ENCODE measurements at regions not wholly inside any gene's neighbourhood (a gene's known extent, or its start where the extent isn't known, plus 50 kb on each side); places are given as distances from the start of the nearest gene placed in this dataset.

- no peak for DNase-seq
Observed at GRCh38 chr10:56722912-56723311, 361.9 kb upstream of the ZWINT start.

- DNase-seq = no peak
Observed at GRCh38 chr10:56715262-56715661, 354.2 kb upstream of the ZWINT start.

- no peak for DNase-seq
Observed at GRCh38 chr10:56698506-56698905, 337.4 kb upstream of the ZWINT start.

- DNase-seq = no peak
Observed at GRCh38 chr10:56679578-56679977, 318.5 kb upstream of the ZWINT start.

- no peak for DNase-seq
Observed at GRCh38 chr10:56662765-56663447, 301.8 kb upstream of the ZWINT start.

GRCh38 chr10:56653289-56653688 is 292.2 kb upstream of the ZWINT start:
- DNase-seq = no peak

- no peak for DNase-seq
Observed at GRCh38 chr10:56646329-56647111, 285.5 kb upstream of the ZWINT start.

GRCh38 chr10:56633876-56634452 is 272.9 kb upstream of the ZWINT start:
- DNase-seq = no peak

- DNase-seq = no peak
Observed at GRCh38 chr10:56632537-56632936, 271.5 kb upstream of the ZWINT start.

- no peak for DNase-seq
Observed at GRCh38 chr10:56624082-56624481, 263.0 kb upstream of the ZWINT start.

GRCh38 chr10:56623064-56623463 is 262.0 kb upstream of the ZWINT start:
- DNase-seq = no peak

GRCh38 chr10:56622335-56622973 is 261.4 kb upstream of the ZWINT start:
- DNase-seq = no peak

GRCh38 chr10:56606202-56606601 is 245.1 kb upstream of the ZWINT start:
- no peak for DNase-seq

GRCh38 chr10:56605051-56605450 is 244.0 kb upstream of the ZWINT start:
- no peak for DNase-seq

GRCh38 chr10:56604624-56605023 is 243.6 kb upstream of the ZWINT start:
- DNase-seq = no peak

GRCh38 chr10:56599201-56599600 is 238.1 kb upstream of the ZWINT start:
- no peak for DNase-seq

GRCh38 chr10:56596257-56596656 is 235.2 kb upstream of the ZWINT start:
- DNase-seq = no peak

- DNase-seq = no peak
Observed at GRCh38 chr10:56593120-56593519, 232.1 kb upstream of the ZWINT start.

GRCh38 chr10:56586461-56586891 is 225.4 kb upstream of the ZWINT start:
- no peak for DNase-seq

GRCh38 chr10:56585447-56586171 is 224.6 kb upstream of the ZWINT start:
- DNase-seq = no peak

- DNase-seq = no peak
Observed at GRCh38 chr10:56583316-56583715, 222.3 kb upstream of the ZWINT start.

- no peak for DNase-seq
Observed at GRCh38 chr10:56567580-56567979, 206.5 kb upstream of the ZWINT start.

- no peak for DNase-seq
Observed at GRCh38 chr10:56561336-56561735, 200.3 kb upstream of the ZWINT start.
